ENCODE measurements at regions not wholly inside any gene's neighbourhood (a gene's known extent, or its start where the extent isn't known, plus 50 kb on each side); places are given as distances from the start of the nearest gene placed in this dataset.

DNA sequence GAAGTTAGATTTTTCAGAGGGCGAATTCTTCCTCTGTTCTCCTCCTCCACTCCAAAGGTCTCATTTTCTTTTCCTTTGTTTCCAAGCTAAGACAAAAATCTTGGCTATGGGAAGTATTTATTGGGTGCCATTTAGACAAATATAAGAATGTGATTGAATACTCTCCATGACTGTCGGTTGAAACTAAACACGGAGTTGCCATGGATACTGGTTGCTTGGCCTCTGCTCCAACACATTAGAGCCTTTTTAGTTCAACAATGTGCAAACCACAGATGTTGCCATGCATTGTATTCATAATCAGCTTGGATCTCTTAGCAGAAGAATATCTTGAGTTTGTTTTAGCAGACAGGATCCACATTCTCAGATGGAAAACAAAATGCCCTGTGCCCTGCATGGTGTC lies 366.5 kb upstream of the LCORL start:
- TF ChIP-seq, protein P1, sequence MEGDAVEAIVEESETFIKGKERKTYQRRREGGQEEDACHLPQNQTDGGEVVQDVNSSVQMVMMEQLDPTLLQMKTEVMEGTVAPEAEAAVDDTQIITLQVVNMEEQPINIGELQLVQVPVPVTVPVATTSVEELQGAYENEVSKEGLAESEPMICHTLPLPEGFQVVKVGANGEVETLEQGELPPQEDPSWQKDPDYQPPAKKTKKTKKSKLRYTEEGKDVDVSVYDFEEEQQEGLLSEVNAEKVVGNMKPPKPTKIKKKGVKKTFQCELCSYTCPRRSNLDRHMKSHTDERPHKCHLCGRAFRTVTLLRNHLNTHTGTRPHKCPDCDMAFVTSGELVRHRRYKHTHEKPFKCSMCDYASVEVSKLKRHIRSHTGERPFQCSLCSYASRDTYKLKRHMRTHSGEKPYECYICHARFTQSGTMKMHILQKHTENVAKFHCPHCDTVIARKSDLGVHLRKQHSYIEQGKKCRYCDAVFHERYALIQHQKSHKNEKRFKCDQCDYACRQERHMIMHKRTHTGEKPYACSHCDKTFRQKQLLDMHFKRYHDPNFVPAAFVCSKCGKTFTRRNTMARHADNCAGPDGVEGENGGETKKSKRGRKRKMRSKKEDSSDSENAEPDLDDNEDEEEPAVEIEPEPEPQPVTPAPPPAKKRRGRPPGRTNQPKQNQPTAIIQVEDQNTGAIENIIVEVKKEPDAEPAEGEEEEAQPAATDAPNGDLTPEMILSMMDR (IDR thresholded peaks at IDR 0.05) = no peak
- no peaks in the 10 kb centered on the region for H3K36me3 ChIP-seq
- H3K9me3 ChIP-seq = no peaks in the 10 kb centered on the region
- H3K27me3 ChIP-seq (ENCODE audit: low read depth) = no peaks in the 10 kb centered on the region
- H3K4me1 ChIP-seq = no peaks in the 10 kb centered on the region
- no peak overlapping the region for H3K4me3 ChIP-seq
- no peak overlapping the region for H3K27ac ChIP-seq
- ATAC-seq (no peak), DNase-seq (no peak)
- intact Hi-C loops (cut with DNase I) = no loop called here

DNA sequence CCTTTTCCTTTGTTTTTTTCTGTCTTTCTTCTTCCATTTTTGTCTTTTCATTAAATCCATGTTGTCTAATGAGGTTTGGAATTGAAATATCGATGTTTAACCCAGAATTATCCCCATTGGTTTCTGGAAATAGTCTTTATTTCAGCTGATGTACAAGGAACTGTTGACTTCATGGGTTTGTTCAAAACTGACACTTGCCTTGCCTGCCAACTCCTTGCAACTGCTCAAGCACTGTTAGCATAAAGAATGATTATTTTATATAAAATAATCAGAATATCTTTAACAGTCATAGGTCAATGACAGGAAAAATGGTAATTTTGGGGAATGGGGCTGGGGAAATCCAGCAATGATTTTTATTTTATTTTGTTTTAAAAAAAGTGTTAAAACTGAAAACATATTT lies 359.6 kb upstream of the LCORL start:
- intact Hi-C loops (cut with DNase I) = no loop called here
- DNase-seq = no peak
- Histone ChIP-seq H3K9me3 (no peaks in the 10 kb centered on the region), H3K4me1 (no peaks in the 10 kb centered on the region), H3K36me3 (no peaks in the 10 kb centered on the region), H3K27me3 (ENCODE audit: low read depth) (no peaks in the 10 kb centered on the region), H3K4me3 (no peak overlapping the region), H3K27ac (no peak overlapping the region)
- ATAC-seq = no peak
- TF ChIP-seq, protein P1 (IDR thresholded peaks at IDR 0.05) = no peak

DNA sequence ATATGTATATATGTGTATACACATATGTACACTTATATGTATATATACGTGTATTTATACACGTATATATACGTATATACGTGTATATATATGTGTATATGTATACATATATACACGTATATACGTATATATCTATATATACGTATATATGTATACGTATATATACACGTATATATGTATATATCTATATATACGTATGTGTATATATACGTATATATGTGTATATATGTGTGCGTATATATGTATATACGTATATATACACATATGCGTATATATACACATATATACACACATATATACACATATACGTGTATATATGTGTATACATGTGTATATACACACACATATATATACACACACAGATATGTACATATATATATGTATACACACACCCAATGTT lies 348.0 kb upstream of the LCORL start:
- Histone ChIP-seq H3K4me3 (no peak overlapping the region), H3K27ac (no peak overlapping the region), H3K9me3 (no peaks in the 10 kb centered on the region), H3K27me3 (ENCODE audit: low read depth) (no peaks in the 10 kb centered on the region), H3K4me1 (no peaks in the 10 kb centered on the region), H3K36me3 (no peaks in the 10 kb centered on the region)
- DNase-seq (no peak), ATAC-seq (no peak)
- intact Hi-C loops (cut with DNase I) = loop anchor here (10.0 kb wide), 1 partner anchor 555 kb away; the partner anchor contains the start of genes DCAF16 and NCAPG
- TF ChIP-seq, protein P1 (IDR thresholded peaks at IDR 0.05) = no peak

DNA sequence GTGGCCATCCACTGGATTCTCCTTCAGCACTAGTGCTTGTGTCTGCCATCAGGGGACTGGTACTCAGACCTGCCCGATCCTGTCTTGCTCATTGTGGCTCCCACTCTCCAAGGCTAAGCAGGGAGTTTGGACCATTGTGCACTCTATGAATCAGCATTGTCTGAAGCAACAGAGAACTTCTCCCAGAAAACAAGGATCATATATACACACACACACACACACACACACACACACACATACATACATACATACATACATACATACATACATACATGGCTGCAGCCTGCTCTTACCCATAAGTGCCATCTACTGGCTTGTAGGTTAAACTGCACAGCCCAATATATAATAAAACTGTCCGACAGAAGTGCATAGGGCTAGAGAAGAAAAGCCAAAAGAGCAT lies 345.3 kb upstream of the LCORL start:
- ATAC-seq (peak; percentile 46 to 53), DNase-seq (no peak)
- H3K27me3 ChIP-seq (ENCODE audit: low read depth) = no peaks in the 10 kb centered on the region
- TF ChIP-seq, protein P1 (IDR thresholded peaks at IDR 0.05) = peak; percentile 41
- no peaks in the 10 kb centered on the region for H3K9me3 ChIP-seq
- H3K4me1 ChIP-seq = no peaks in the 10 kb centered on the region
- intact Hi-C loops (cut with DNase I) = loop anchor here (10.0 kb wide), 1 partner anchor 552 kb away; the partner anchor contains the start of genes DCAF16 and NCAPG
- no peak overlapping the region for H3K27ac ChIP-seq
- no peaks in the 10 kb centered on the region for H3K36me3 ChIP-seq
- H3K4me3 ChIP-seq = no peak overlapping the region

DNA sequence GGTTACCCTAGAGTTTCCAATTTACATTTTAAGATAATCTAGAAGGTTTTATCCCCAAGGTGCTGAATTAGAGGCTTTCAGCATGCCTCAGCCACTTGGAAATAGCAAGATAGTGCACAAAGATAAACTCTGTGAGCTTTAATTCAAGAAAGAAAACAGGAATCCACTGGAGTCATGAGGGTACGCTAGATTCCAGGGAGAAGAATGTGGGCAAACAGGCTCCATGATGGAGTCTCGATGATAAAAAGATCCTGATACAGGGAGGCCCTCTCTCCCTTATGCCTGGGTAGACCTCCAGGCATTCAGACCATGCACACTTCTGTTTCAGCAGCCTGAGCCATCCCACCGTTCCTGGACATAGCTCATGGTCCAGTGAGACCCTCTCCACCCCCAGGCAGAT lies 344.6 kb upstream of the LCORL start:
- ATAC-seq (no peak), DNase-seq (no peak)
- no peaks in the 10 kb centered on the region for H3K27me3 ChIP-seq (ENCODE audit: low read depth)
- H3K9me3 ChIP-seq = no peaks in the 10 kb centered on the region
- no peak overlapping the region for H3K27ac ChIP-seq
- TF ChIP-seq, protein P1 (IDR thresholded peaks at IDR 0.05) = no peak
- H3K36me3 ChIP-seq = no peaks in the 10 kb centered on the region
- H3K4me1 ChIP-seq = no peaks in the 10 kb centered on the region
- no peak overlapping the region for H3K4me3 ChIP-seq
- intact Hi-C loops (cut with DNase I) = loop anchor here (10.0 kb wide), 1 partner anchor 551 kb away; the partner anchor contains the start of genes DCAF16 and NCAPG

DNA sequence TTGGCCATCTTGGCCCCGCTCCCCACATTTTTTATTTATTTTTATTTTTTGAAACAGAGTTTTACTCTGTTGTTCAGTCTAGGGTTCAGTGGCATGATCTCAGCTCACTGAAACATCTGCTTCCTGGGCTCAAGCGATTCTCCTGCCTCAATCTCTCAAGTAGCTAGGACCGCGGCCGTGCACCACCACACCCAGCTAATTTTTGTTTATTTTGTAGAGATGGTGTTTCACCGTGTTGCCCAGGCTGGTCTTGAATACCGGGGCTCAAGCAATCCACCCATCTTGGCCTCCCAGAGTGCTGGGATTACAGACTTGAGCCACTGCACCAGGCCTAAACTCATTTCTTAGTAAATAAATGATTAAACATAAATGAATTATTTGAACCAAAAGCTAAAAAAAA lies 322.0 kb upstream of the LCORL start:
- DNase-seq (no peak), ATAC-seq (no peak)
- Histone ChIP-seq H3K27me3 (ENCODE audit: low read depth) (no peaks in the 10 kb centered on the region), H3K4me3 (no peak overlapping the region), H3K36me3 (no peaks in the 10 kb centered on the region), H3K27ac (no peak overlapping the region), H3K9me3 (no peaks in the 10 kb centered on the region), H3K4me1 (no peaks in the 10 kb centered on the region)
- TF ChIP-seq, protein P1 (IDR thresholded peaks at IDR 0.05) = no peak
- intact Hi-C loops (cut with DNase I) = no loop called here

Data from lower lobe of right lung (tissue), 2 donors.